ENCODE measurements at regions not wholly inside any gene's neighbourhood (a gene's known extent, or its start where the extent isn't known, plus 50 kb on each side); places are given as distances from the start of the nearest gene placed in this dataset.

DNA sequence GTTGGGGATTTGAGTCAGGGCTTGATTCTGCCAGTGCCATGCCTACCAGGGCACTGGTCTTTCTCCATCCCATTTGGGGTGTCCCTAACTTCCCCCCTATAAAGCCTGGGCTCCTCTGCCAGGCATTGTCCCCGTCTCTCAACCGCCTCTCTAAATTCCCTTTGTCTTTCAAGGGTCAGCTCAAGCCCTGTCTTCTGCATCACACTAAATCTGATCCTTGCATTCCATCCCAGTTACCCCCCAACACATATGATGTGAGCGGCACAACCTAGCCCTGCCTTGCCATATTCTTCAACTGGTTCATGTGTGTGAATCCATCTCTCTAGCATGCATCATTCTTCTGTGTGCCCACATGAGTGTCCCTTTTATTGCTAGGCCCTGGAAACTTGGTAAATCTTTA, 480.9 kb downstream of the ZNF536 start:
- Histone ChIP-seq H3K27ac (no peak overlapping the region), H3K4me1 (peaks cover 0 to 5% (median 0%) of the 10 kb centered on the region in 4 donors), H3K4me3 (no peak overlapping the region), H3K9me3 (no peaks in the 10 kb centered on the region), H3K27me3 (no peaks in the 10 kb centered on the region), H3K36me3 (no peaks in the 10 kb centered on the region)
- DNase-seq (ENCODE audit: low spot score in 2 of 2): no peak
- WGBS, 2 donors: 92 to 95% methylated on average over 3 of the region's 3 CpGs
- TF ChIP-seq POLR2A (IDR thresholded peaks at IDR 0.05): no peak
- no peak for TF ChIP-seq EP300 (IDR thresholded peaks at IDR 0.05)
- TF ChIP-seq, protein P1, sequence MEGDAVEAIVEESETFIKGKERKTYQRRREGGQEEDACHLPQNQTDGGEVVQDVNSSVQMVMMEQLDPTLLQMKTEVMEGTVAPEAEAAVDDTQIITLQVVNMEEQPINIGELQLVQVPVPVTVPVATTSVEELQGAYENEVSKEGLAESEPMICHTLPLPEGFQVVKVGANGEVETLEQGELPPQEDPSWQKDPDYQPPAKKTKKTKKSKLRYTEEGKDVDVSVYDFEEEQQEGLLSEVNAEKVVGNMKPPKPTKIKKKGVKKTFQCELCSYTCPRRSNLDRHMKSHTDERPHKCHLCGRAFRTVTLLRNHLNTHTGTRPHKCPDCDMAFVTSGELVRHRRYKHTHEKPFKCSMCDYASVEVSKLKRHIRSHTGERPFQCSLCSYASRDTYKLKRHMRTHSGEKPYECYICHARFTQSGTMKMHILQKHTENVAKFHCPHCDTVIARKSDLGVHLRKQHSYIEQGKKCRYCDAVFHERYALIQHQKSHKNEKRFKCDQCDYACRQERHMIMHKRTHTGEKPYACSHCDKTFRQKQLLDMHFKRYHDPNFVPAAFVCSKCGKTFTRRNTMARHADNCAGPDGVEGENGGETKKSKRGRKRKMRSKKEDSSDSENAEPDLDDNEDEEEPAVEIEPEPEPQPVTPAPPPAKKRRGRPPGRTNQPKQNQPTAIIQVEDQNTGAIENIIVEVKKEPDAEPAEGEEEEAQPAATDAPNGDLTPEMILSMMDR (IDR thresholded peaks at IDR 0.05): no peak

DNA sequence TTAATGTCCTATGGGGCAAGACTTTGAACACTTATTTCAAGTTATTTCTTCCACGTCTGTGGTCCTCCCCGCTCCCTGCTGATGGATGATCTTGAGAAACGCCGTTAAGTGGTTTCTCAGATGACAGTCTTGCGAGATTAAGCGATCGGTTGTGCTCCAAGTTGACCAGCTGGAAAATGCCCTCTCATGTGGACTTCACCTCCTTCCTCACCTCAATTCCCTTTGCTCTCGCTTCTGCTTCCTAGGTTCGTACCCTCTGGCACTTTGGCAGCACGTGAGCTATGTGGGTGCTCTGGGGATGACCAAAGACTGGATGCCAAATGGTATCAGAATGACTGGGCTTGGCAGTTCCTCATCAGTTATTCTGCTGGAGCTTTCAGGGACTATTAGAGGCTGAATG, 480.0 kb downstream of the ZNF536 start:
- no peak overlapping the region for H3K4me3 ChIP-seq
- H3K27ac ChIP-seq: no peak overlapping the region
- H3K9me3 ChIP-seq: no peaks in the 10 kb centered on the region
- H3K27me3 ChIP-seq: no peaks in the 10 kb centered on the region
- DNase-seq (ENCODE audit: low spot score in 2 of 2): no peak
- H3K4me1 ChIP-seq: peaks cover 0 to 5% (median 0%) of the 10 kb centered on the region in 4 donors
- H3K36me3 ChIP-seq: no peaks in the 10 kb centered on the region
- TF ChIP-seq, protein P1 (IDR thresholded peaks at IDR 0.05): no peak
- TF ChIP-seq EP300 (IDR thresholded peaks at IDR 0.05) (no peak), POLR2A (IDR thresholded peaks at IDR 0.05) (no peak)
- 93% methylated on average over 10 of the region's 10 CpGs for WGBS, 2 donors

DNA sequence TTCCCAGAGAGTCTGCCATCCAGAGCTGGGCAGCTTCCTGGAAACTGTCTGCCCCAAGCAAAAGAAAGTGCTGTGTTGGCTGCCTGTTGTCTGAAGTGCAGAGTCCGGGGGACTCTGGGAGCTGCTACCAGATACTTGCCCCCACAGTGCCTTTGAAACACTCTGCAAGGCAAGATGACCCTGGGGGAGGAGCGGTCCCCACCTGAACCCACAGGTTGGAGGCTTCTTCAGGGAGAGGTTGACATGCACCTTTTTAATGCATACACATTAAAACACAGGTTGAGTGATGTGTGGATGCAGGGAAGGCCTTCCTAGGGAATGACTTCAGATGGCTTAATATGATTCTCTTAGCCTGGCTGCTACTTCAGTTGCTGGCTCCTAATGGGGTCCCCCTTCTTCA, 479.5 kb downstream of the ZNF536 start:
- TF ChIP-seq, protein P1 (IDR thresholded peaks at IDR 0.05): no peak
- TF ChIP-seq EP300 (IDR thresholded peaks at IDR 0.05): no peak
- TF ChIP-seq POLR2A (IDR thresholded peaks at IDR 0.05): no peak
- H3K36me3 ChIP-seq: no peaks in the 10 kb centered on the region
- WGBS, 2 donors: 81 to 92% methylated on average over 2 of the region's 2 CpGs
- no peak overlapping the region for H3K27ac ChIP-seq
- H3K4me3 ChIP-seq: no peak overlapping the region
- no peaks in the 10 kb centered on the region for H3K9me3 ChIP-seq
- H3K27me3 ChIP-seq: no peaks in the 10 kb centered on the region
- H3K4me1 ChIP-seq: peaks cover 0 to 5% (median 0%) of the 10 kb centered on the region in 4 donors
- DNase-seq (ENCODE audit: low spot score in 2 of 2): no peak

DNA sequence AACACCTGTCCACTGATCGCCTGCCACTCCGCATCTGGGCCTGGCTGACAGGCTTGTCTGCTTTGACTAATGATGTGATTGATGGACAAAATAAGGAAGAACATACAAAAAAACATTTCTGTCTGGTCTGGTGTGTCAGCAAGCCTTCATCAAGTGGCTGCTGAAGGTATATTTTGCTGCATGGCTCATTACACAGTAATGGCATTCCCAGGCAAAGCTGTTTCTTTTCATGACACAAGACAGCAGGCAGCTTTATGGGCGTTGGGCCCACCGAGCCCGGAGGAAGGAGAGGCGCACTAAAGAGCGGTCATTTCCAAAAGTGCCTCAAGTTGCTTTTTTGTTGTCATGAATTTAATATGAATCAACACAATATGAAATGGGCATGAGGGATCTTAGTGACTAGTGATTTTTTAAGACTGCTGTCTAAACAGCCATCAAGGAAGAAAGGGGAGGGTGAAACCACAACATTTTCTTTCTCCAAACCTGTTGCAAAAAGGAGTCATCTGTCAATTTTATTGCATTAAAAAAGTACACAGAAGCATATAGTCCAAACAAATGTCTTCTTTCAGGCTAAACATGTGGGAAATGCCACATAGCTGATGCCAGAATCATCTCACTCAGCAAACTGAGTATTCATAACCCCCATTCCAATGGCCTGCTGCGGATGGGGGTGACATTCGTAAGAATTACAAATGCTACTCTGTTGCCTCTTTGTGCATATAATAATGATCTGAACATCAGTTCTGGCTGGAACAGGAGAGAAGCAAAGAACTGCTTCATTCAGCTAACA, 476.6 kb downstream of the ZNF536 start:
- Histone ChIP-seq H3K4me3 (no peak overlapping the region), H3K27me3 (no peaks in the 10 kb centered on the region), H3K4me1 (peaks cover 0 to 5% (median 0%) of the 10 kb centered on the region in 4 donors), H3K9me3 (no peaks in the 10 kb centered on the region), H3K36me3 (no peaks in the 10 kb centered on the region), H3K27ac (no peak overlapping the region)
- no peak for DNase-seq (ENCODE audit: low spot score in 2 of 2)
- TF ChIP-seq EP300 (IDR thresholded peaks at IDR 0.05) (no peak), POLR2A (IDR thresholded peaks at IDR 0.05) (no peak)
- TF ChIP-seq, protein P1 (IDR thresholded peaks at IDR 0.05): no peak
- 60 to 73% methylated on average over 9 of the region's 9 CpGs for WGBS, 2 donors

DNA sequence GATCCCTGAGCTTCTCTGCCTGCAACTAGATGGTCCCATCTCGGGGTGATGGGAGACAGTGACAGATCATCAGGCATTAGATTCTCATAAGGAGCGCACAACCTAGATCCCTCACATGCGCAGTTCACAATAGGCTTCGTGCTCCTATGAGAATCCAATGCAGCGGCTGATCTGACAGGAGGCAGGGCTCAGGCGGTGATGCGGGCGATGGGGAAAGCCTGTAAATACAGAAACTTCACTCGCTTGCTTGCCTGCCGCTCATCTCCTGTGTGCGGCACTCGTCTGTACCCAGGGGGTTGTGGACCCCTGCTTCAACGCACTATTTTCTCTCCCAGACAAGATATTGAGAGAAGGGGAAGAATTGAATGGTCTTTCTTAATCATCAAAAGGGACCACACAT, 473.9 kb downstream of the ZNF536 start:
- Histone ChIP-seq H3K27me3 (no peaks in the 10 kb centered on the region), H3K36me3 (no peaks in the 10 kb centered on the region), H3K27ac (no peak overlapping the region), H3K4me3 (no peak overlapping the region), H3K4me1 (peaks cover 0 to 5% (median 0%) of the 10 kb centered on the region in 4 donors), H3K9me3 (no peaks in the 10 kb centered on the region)
- 90 to 93% methylated on average over 13 of the region's 13 CpGs for WGBS, 2 donors
- TF ChIP-seq, protein P1 (IDR thresholded peaks at IDR 0.05): no peak
- TF ChIP-seq POLR2A (IDR thresholded peaks at IDR 0.05) (no peak), EP300 (IDR thresholded peaks at IDR 0.05) (no peak)
- no peak for DNase-seq (ENCODE audit: low spot score in 2 of 2)

All from tibial nerve (tissue), 4 donors.